ENCODE measurements at regions not wholly inside any gene's neighbourhood (a gene's known extent, or its start where the extent isn't known, plus 50 kb on each side); places are given as distances from the start of the nearest gene placed in this dataset.

DNA sequence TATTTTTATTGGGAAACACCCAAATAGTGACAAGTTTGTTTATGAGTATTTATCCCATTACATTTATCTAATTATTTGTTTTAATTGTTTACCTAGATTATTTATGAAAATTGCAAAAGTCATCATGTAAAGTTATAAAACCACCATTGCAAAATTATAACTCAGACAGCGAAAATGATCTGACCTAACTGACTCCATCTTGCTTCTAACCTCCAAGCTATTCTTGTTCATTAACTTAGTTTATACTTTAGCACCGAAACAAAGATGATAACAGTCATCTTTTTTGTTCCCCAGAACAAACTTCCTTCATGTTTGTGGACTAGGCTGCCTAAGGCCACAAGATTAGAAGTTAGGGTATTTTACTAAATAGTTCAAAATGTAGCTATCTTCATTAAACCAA is 190.8 kb downstream of the FASLG start:
- BruUV-seq (replicated peaks), result no TSS peak
- Histone ChIP-seq H3K79me2 (ENCODE audit: insufficient read depth, low read length) (no peaks in the 10 kb centered on the region; the same call in 1 of the 2 replicates), H3K4me1 (ENCODE audit: control insufficient read depth in 1 of 2, insufficient read depth in 2 of 2, low read length in 2 of 2) (peaks cover 31 to 32% of the 10 kb centered on the region in 2 experiments; a peak in 3 of 4 replicates), H3K36me3 (ENCODE audit: control insufficient read depth in 1 of 2, insufficient read depth in 2 of 2, low read length in 2 of 2) (peaks cover 0 to 14% of the 10 kb centered on the region in 2 experiments; a peak in 1 of 4 replicates), H3K27me3 (ENCODE audit: insufficient read depth, low read length) (no peaks in the 10 kb centered on the region), H3K9ac (ENCODE audit: low read length) (no peak overlapping the region), H4K20me1 (ENCODE audit: insufficient read depth) (no peaks in the 10 kb centered on the region), H3K4me2 (ENCODE audit: low read length) (no peak overlapping the region), H3K9me3 (ENCODE audit: control insufficient read depth in 1 of 2, insufficient read depth in 1 of 2, low read depth in 1 of 2, low read length in 2 of 2) (no peaks in the 10 kb centered on the region), H3K27ac (ENCODE audit: low read depth, low read length) (no peak overlapping the region), H3K4me3 (replicated peaks in 1 of 2; ENCODE audit: low read depth in 1 of 2, low read length in 2 of 2) (no peak overlapping the region), H2AFZ (ENCODE audit: low read depth, low read length, poor library complexity, severe bottlenecking) (no peak overlapping the region), H3K9me2 (ENCODE audit: insufficient read depth) (no peaks in the 10 kb centered on the region)
- DNase-seq (ENCODE audit: low read depth, low spot score), result no peak
- ChIA-PET POLR2A (no interaction called here), CTCF (no interaction called here), RAD21 (ENCODE audit: low non-redundant PET in 1 of 2, low total read pairs in 2 of 2, uncharacterized antibody in 2 of 2, unreplicated experiment in 2 of 2) (no interaction called here)
- TF ChIP-seq, protein P1, sequence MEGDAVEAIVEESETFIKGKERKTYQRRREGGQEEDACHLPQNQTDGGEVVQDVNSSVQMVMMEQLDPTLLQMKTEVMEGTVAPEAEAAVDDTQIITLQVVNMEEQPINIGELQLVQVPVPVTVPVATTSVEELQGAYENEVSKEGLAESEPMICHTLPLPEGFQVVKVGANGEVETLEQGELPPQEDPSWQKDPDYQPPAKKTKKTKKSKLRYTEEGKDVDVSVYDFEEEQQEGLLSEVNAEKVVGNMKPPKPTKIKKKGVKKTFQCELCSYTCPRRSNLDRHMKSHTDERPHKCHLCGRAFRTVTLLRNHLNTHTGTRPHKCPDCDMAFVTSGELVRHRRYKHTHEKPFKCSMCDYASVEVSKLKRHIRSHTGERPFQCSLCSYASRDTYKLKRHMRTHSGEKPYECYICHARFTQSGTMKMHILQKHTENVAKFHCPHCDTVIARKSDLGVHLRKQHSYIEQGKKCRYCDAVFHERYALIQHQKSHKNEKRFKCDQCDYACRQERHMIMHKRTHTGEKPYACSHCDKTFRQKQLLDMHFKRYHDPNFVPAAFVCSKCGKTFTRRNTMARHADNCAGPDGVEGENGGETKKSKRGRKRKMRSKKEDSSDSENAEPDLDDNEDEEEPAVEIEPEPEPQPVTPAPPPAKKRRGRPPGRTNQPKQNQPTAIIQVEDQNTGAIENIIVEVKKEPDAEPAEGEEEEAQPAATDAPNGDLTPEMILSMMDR (IDR thresholded peaks at IDR 0.05 in 2 of 3, conservative IDR thresholded peaks at IDR 0.05 in 1 of 3; ENCODE audit: borderline replicate concordance in 1 of 3, insufficient read depth in 1 of 3, low read depth in 2 of 3, low read length in 2 of 3), result no peak
- TF ChIP-seq, protein P2, sequence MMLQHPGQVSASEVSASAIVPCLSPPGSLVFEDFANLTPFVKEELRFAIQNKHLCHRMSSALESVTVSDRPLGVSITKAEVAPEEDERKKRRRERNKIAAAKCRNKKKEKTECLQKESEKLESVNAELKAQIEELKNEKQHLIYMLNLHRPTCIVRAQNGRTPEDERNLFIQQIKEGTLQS (IDR thresholded peaks at IDR 0.05), result no peak
- no peak for TF ChIP-seq CBX3 (IDR thresholded peaks at IDR 0.05; ENCODE audit: low read depth)
- TF ChIP-seq EGR1 (IDR thresholded peaks at IDR 0.05; ENCODE audit: low read depth), result no peak
- TF ChIP-seq, protein P3, sequence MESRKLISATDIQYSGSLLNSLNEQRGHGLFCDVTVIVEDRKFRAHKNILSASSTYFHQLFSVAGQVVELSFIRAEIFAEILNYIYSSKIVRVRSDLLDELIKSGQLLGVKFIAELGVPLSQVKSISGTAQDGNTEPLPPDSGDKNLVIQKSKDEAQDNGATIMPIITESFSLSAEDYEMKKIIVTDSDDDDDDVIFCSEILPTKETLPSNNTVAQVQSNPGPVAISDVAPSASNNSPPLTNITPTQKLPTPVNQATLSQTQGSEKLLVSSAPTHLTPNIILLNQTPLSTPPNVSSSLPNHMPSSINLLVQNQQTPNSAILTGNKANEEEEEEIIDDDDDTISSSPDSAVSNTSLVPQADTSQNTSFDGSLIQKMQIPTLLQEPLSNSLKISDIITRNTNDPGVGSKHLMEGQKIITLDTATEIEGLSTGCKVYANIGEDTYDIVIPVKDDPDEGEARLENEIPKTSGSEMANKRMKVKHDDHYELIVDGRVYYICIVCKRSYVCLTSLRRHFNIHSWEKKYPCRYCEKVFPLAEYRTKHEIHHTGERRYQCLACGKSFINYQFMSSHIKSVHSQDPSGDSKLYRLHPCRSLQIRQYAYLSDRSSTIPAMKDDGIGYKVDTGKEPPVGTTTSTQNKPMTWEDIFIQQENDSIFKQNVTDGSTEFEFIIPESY (IDR thresholded peaks at IDR 0.05; ENCODE audit: extremely low read depth, insufficient replicate concordance, low read length), result no peak
- no peak for TF ChIP-seq ZFX (IDR thresholded peaks at IDR 0.05)
- TF ChIP-seq SIN3A (IDR thresholded peaks at IDR 0.05; ENCODE audit: low read depth), result no peak
- TF ChIP-seq, protein P4, sequence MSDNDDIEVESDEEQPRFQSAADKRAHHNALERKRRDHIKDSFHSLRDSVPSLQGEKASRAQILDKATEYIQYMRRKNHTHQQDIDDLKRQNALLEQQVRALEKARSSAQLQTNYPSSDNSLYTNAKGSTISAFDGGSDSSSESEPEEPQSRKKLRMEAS (IDR thresholded peaks at IDR 0.05), result no peak
- TF ChIP-seq SP1 (IDR thresholded peaks at IDR 0.05; ENCODE audit: low read depth), result no peak
- TF ChIP-seq POLR2A (IDR thresholded peaks at IDR 0.05; ENCODE audit: borderline replicate concordance, extremely low read depth, insufficient read depth, insufficient read length), result no peak
- no peak for TF ChIP-seq SRF (IDR thresholded peaks at IDR 0.05; ENCODE audit: low read depth)
- intact Hi-C loops (cut with micrococcal nuclease), result no loop called here
- no peak for ATAC-seq
